ENCODE measurements at regions not wholly inside any gene's neighbourhood (a gene's known extent, or its start where the extent isn't known, plus 50 kb on each side); places are given as distances from the start of the nearest gene placed in this dataset.
"Not testable (repeated sequence)": the region's sequence is repeated elsewhere in the genome, so short reads cannot be mapped to it uniquely, and the experiment has no call there.

DNA sequence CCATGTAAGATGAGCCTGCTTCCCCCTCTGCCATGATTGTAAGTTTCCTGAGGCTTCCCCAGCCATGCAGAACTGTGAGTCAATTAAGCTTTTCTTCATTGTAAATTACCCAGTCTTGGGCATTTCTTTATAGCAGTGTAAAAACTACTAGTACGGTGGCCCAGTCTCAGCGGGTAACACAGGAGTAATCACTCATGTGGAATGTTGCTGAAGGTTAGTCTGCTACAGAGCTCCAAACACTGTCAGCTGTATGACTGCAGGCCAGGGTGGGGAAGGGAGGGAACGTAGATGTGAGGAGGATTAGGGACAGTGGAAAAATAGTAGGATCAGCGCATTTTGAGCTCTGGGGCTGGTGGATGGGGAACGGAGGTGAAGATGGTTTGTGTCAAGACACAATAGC is 711.2 kb upstream of the SOX11 start:
- Histone ChIP-seq H3K27ac (no peak overlapping the region), H3K4me3 (no peak overlapping the region), H3K4me2 (peak overlapping the region; percentile 10), H3K9ac (no peak overlapping the region), H3K36me3 (no peaks in the 10 kb centered on the region), H4K20me1 (ENCODE audit: low read depth) (no peaks in the 10 kb centered on the region), H3K9me3 (ENCODE audit: low read depth) (no peaks in the 10 kb centered on the region), H2AFZ (replicated peaks) (no peak overlapping the region), H3K27me3 (no peaks in the 10 kb centered on the region), H3K79me2 (ENCODE audit: low read depth) (no peaks in the 10 kb centered on the region), H3F3A (ENCODE audit: low read depth) (peaks cover 25% of the 10 kb centered on the region), H3K4me1 (peaks cover 33% of the 10 kb centered on the region)
- H3K27me3 Mint-ChIP-seq (ENCODE audit: insufficient read depth, low read depth), result peaks cover 1% of the 10 kb centered on the region
- H3K27ac Mint-ChIP-seq, result no peak overlapping the region
- peak; percentile 14 for DNase-seq (ENCODE audit: low spot score)
- peaks cover 6% of the 10 kb centered on the region for H3K9me3 Mint-ChIP-seq
- peaks cover 2% of the 10 kb centered on the region for H3K36me3 Mint-ChIP-seq
- H3K4me3 Mint-ChIP-seq, result no peak overlapping the region
- TF ChIP-seq EZH2 (IDR thresholded peaks at IDR 0.05), result no peak
- TF ChIP-seq, protein P1, sequence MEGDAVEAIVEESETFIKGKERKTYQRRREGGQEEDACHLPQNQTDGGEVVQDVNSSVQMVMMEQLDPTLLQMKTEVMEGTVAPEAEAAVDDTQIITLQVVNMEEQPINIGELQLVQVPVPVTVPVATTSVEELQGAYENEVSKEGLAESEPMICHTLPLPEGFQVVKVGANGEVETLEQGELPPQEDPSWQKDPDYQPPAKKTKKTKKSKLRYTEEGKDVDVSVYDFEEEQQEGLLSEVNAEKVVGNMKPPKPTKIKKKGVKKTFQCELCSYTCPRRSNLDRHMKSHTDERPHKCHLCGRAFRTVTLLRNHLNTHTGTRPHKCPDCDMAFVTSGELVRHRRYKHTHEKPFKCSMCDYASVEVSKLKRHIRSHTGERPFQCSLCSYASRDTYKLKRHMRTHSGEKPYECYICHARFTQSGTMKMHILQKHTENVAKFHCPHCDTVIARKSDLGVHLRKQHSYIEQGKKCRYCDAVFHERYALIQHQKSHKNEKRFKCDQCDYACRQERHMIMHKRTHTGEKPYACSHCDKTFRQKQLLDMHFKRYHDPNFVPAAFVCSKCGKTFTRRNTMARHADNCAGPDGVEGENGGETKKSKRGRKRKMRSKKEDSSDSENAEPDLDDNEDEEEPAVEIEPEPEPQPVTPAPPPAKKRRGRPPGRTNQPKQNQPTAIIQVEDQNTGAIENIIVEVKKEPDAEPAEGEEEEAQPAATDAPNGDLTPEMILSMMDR (IDR thresholded peaks at IDR 0.05), result no peak
- no peak for TF ChIP-seq EZH2phosphoT487 (IDR thresholded peaks at IDR 0.05)
- H3K4me1 Mint-ChIP-seq, result peaks cover 23% of the 10 kb centered on the region

DNA sequence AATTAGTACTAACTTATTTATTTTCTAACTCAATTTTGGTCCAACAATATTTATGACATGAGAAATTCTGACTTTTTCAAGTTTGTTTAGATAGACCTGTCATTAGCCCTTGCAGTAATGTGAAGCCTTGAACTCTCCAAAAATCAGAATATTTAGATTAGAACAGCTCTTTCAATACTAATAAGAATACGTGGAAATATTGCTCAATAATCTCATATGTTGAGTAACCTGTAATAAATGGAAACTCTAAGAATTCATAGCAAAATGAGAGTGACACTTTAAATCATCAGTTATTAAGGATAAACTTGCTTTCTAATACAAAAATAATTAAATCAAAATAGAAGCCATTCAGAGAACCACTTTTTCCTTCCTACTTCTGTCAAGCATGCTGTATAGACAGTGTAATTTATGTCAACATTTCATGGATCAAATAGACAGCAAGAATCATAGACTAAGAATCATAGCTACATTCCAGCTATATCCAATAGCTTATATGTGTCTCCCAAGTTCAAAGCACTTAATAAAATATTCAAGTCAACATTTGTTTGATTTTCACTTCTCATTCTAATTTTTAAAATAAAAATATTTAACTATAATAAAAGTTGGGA is 710.3 kb upstream of the SOX11 start:
- Histone ChIP-seq H3K79me2 (ENCODE audit: low read depth) (no peaks in the 10 kb centered on the region), H3K4me3 (no peak overlapping the region), H3K36me3 (no peaks in the 10 kb centered on the region), H3K27ac (no peak overlapping the region), H3F3A (ENCODE audit: low read depth) (peaks cover 25% of the 10 kb centered on the region), H3K9me3 (ENCODE audit: low read depth) (no peaks in the 10 kb centered on the region), H3K9ac (no peak overlapping the region), H3K4me2 (no peak overlapping the region), H3K27me3 (no peaks in the 10 kb centered on the region), H3K4me1 (peaks cover 33% of the 10 kb centered on the region), H2AFZ (replicated peaks) (no peak overlapping the region), H4K20me1 (ENCODE audit: low read depth) (no peaks in the 10 kb centered on the region)
- no peaks in the 10 kb centered on the region for H3K27me3 Mint-ChIP-seq (ENCODE audit: insufficient read depth, low read depth)
- no peak for DNase-seq (ENCODE audit: low spot score)
- H3K36me3 Mint-ChIP-seq, result peaks cover 2% of the 10 kb centered on the region
- H3K4me3 Mint-ChIP-seq, result no peak overlapping the region
- TF ChIP-seq EZH2phosphoT487 (IDR thresholded peaks at IDR 0.05) (no peak), EZH2 (IDR thresholded peaks at IDR 0.05) (no peak)
- TF ChIP-seq, protein P1 (IDR thresholded peaks at IDR 0.05), result no peak
- H3K27ac Mint-ChIP-seq, result no peak overlapping the region
- H3K4me1 Mint-ChIP-seq, result peaks cover 23% of the 10 kb centered on the region
- H3K9me3 Mint-ChIP-seq, result peaks cover 2% of the 10 kb centered on the region

DNA sequence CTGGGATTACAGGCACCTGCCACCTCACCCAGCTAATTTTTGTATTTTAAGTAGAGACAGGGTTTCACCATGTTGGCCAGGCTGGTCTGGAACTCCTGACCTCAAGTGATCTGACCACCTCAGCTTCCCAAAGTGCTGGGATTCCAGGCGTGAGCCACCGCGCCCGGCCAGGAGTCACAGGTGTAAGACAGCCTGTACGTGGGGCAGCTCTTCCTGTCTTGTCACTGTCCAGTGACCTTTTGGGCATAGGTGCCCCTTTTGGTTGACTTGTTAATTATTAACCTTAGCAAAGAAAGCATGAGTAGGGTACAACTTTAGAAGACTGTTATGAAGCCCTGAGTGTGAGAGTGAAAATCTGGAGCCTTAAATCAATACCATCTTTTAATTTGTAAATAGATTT is 703.7 kb upstream of the SOX11 start:
- H3F3A ChIP-seq (ENCODE audit: low read depth); H3K27ac ChIP-seq; H3K36me3 Mint-ChIP-seq; H3K4me3 ChIP-seq; H3K79me2 ChIP-seq (ENCODE audit: low read depth); DNase-seq (ENCODE audit: low spot score); H2AFZ ChIP-seq (replicated peaks); H3K27me3 Mint-ChIP-seq (ENCODE audit: insufficient read depth, low read depth); H3K36me3 ChIP-seq; H3K9me3 Mint-ChIP-seq; H3K9me3 ChIP-seq (ENCODE audit: low read depth); H3K4me3 Mint-ChIP-seq; H4K20me1 ChIP-seq (ENCODE audit: low read depth); H3K4me1 ChIP-seq; H3K4me2 ChIP-seq; H3K27ac Mint-ChIP-seq; H3K27me3 ChIP-seq; H3K9ac ChIP-seq; H3K4me1 Mint-ChIP-seq: not testable (repeated sequence)

DNA sequence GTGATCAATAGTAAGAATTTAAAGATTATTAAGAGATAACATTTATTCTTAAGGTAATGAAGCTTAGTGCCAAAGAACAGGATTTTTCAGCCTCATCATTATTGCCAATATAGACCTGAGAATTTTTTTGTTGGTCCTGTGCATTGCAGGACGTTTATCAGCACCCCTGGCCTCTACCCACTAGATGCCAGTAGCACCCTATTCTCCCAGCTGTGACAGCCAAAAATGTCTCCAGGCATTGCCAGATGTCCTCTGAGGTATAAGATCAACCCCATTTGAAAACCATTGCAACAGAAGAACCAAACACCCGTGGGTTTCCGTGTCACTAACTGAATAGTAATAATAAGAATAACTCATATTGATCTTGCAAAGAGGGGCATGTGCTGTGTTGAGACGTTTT is 700.0 kb upstream of the SOX11 start:
- Histone ChIP-seq H3K4me2 (no peak overlapping the region), H3K79me2 (ENCODE audit: low read depth) (no peaks in the 10 kb centered on the region), H3K9ac (no peak overlapping the region), H3K9me3 (ENCODE audit: low read depth) (no peaks in the 10 kb centered on the region), H3K4me1 (peaks cover 6% of the 10 kb centered on the region), H3K27me3 (no peaks in the 10 kb centered on the region), H3K36me3 (no peaks in the 10 kb centered on the region), H3K27ac (no peak overlapping the region), H2AFZ (replicated peaks) (no peak overlapping the region), H3F3A (ENCODE audit: low read depth) (peaks cover 9% of the 10 kb centered on the region), H3K4me3 (no peak overlapping the region), H4K20me1 (ENCODE audit: low read depth) (no peaks in the 10 kb centered on the region)
- DNase-seq (ENCODE audit: low spot score), result peak; percentile 16
- Mint-ChIP-seq H3K27me3 (ENCODE audit: insufficient read depth, low read depth) (peaks cover 2% of the 10 kb centered on the region), H3K27ac (no peak overlapping the region), H3K4me3 (no peak overlapping the region), H3K4me1 (peaks cover 8% of the 10 kb centered on the region), H3K9me3 (no peaks in the 10 kb centered on the region), H3K36me3 (no peaks in the 10 kb centered on the region)
- TF ChIP-seq, protein P1 (IDR thresholded peaks at IDR 0.05), result peak; percentile 35
- TF ChIP-seq EZH2phosphoT487 (IDR thresholded peaks at IDR 0.05), result no peak

Measured in neural progenitor cell (in vitro differentiated cells).